HG03575 (cell line): ENCODE measurements at regions not wholly inside any gene's neighbourhood (a gene's known extent, or its start where the extent isn't known, plus 50 kb on each side); places are given as distances from the start of the nearest gene placed in this dataset.

Experiments used
- ATAC-seq: cut with Tn5 transposase; IDR thresholded peaks from one replicate; pipeline ENCODE4 v1.9.1; 2021; ENCODE audit not compliant: unreplicated experiment, insufficient number of reproducible peaks, low FRiP score; ENCODE audit errors: extremely low read depth

- no peak for ATAC-seq
These were observed 413.9 kb upstream of the MAF start for GRCh38 chr16:80014241-80014939.

GRCh38 chr16:80012586-80012985 lies 412.0 kb upstream of the MAF start:
- ATAC-seq = no peak

GRCh38 chr16:80009971-80010659 lies 409.6 kb upstream of the MAF start:
- ATAC-seq = no peak

- no peak for ATAC-seq
These were observed 408.3 kb upstream of the MAF start for GRCh38 chr16:80008857-80009256.

GRCh38 chr16:80007231-80007630 lies 406.7 kb upstream of the MAF start:
- no peak for ATAC-seq

GRCh38 chr16:80006241-80007215 lies 406.0 kb upstream of the MAF start:
- ATAC-seq = no peak

GRCh38 chr16:80004113-80004512 lies 403.6 kb upstream of the MAF start:
- no peak for ATAC-seq

GRCh38 chr16:80002261-80002660 lies 401.7 kb upstream of the MAF start:
- no peak for ATAC-seq

GRCh38 chr16:79998143-79998542 lies 397.6 kb upstream of the MAF start:
- ATAC-seq = no peak

- ATAC-seq = no peak
These were observed 396.7 kb upstream of the MAF start for GRCh38 chr16:79997257-79997656.

- ATAC-seq = no peak
These were observed 395.8 kb upstream of the MAF start for GRCh38 chr16:79996321-79996720.

- no peak for ATAC-seq
These were observed 394.8 kb upstream of the MAF start for GRCh38 chr16:79995315-79995714.

- ATAC-seq = no peak
These were observed 393.9 kb upstream of the MAF start for GRCh38 chr16:79994418-79994817.

- no peak for ATAC-seq
These were observed 393.2 kb upstream of the MAF start for GRCh38 chr16:79993629-79994209.

- no peak for ATAC-seq
These were observed 391.4 kb upstream of the MAF start for GRCh38 chr16:79991969-79992368.

- no peak for ATAC-seq
These were observed 388.2 kb upstream of the MAF start for GRCh38 chr16:79988721-79989220.

- no peak for ATAC-seq
These were observed 387.6 kb upstream of the MAF start for GRCh38 chr16:79988089-79988488.

- ATAC-seq = no peak
These were observed 385.8 kb upstream of the MAF start for GRCh38 chr16:79986352-79986751.

GRCh38 chr16:79985606-79986005 lies 385.1 kb upstream of the MAF start:
- ATAC-seq = no peak
